Gastroesophageal sphincter (tissue), 4 donors: ENCODE measurements at regions not wholly inside any gene's neighbourhood (a gene's known extent, or its start where the extent isn't known, plus 50 kb on each side); places are given as distances from the start of the nearest gene placed in this dataset.

ENCODE experiments used
- ATAC-seq: fragments of 150-250 bp; one replicate; pipeline ENCODE4 v1.9.1; 2016; ENCODE audit warnings: mild to moderate bottlenecking, moderate library complexity
- H3K27ac ChIP-seq, 4 donors: fragments of 200-600 bp; sonication (generic) in 3 of 4; 1 replicate in 3 of 4; 2 replicates in 1 of 4; pipeline ENCODE4 v1.5.1; 2016 to 2019
- H3K27me3 ChIP-seq: fragments of 200-600 bp; sonication (generic); one replicate; pipeline ENCODE4 v1.5.1; 2019
- H3K36me3 ChIP-seq, 2 donors: fragments of 200-600 bp; sonication (generic); one replicate each; pipeline ENCODE4 v1.5.1; 2019; ENCODE audit warnings: control low read depth in 1 of 2
- H3K4me1 ChIP-seq, 3 donors: fragments of 200-600 bp; sonication (generic); 1 replicate in 2 of 3; 2 replicates in 1 of 3; pipeline ENCODE4 v1.5.1; 2016 to 2019; ENCODE audit warnings: control low read depth in 2 of 3
- H3K4me3 ChIP-seq, 2 donors: fragments of 200-600 bp; sonication (generic); one replicate each; pipeline ENCODE4 v1.5.1; 2019; ENCODE audit warnings: mild to moderate bottlenecking in 1 of 2, moderate library complexity in 1 of 2
- H3K9me3 ChIP-seq, 3 donors: fragments of 200-600 bp; sonication (generic); one replicate each; pipeline ENCODE4 v1.5.1; 2017 to 2019; ENCODE audit warnings: control low read depth in 2 of 3
- CTCF ChIP-seq, 4 experiments: fragments of 200-600 bp in 2 of 4; fragments of 450-650 bp in 2 of 4; sonication (generic) in 1 of 4; IDR thresholded peaks; one replicate each; pipeline ENCODE4 v1.5.1; 2017 to 2019; ENCODE audit warnings: antibody characterized with exemption in 4 of 4, mild to moderate bottlenecking in 2 of 4, moderate library complexity in 2 of 4
- EP300 ChIP-seq: sonication (generic); formaldehyde crosslinking; IDR thresholded peaks from one replicate; pipeline ENCODE4 v1.6.1; 2017; ENCODE audit warnings: antibody characterized with exemption, mild to moderate bottlenecking
- POLR2A ChIP-seq, 2 donors: fragments of 450-650 bp; IDR thresholded peaks; one replicate each; pipeline ENCODE4 v1.6.1; 2017; ENCODE audit warnings: antibody characterized with exemption in 2 of 2, mild to moderate bottlenecking in 2 of 2, moderate library complexity in 1 of 2
- POLR2AphosphoS5 ChIP-seq: sonication (generic); formaldehyde crosslinking; IDR thresholded peaks from one replicate; pipeline ENCODE4 v1.6.1; 2017; ENCODE audit warnings: antibody characterized with exemption
- WGBS, 2 donors: methylation state at CpG; one replicate each; pipeline ENCODE4 v1.1.5; 2018; ENCODE audit warnings: low coverage in 1 of 2; 5-methylcytosine and 5-hydroxymethylcytosine counted together
- small RNA-seq, 4 donors: library from RNA; depleted of rRNA; stranded (forward); fragments of <200 nt; gene quantifications; one replicate each; pipeline ENCODE3, GENCODE V24; 2016

GRCh38 chr6:54059683-54060082 is 51.6 kb upstream of the MLIP start:
- TF ChIP-seq POLR2AphosphoS5, result no peak
- no peak for TF ChIP-seq POLR2A (IDR thresholded peaks at IDR 0.05)
- TF ChIP-seq CTCF (IDR thresholded peaks at IDR 0.05), result no peak
- no peak for TF ChIP-seq EP300
- H3K27ac ChIP-seq, result no peak overlapping the region
- no peaks in the 10 kb centered on the region for H3K9me3 ChIP-seq
- no peak for ATAC-seq
- no peaks in the 10 kb centered on the region for H3K36me3 ChIP-seq
- no peak overlapping the region for H3K4me3 ChIP-seq
- 69 to 76% methylated on average over 2 of the region's 2 CpGs for WGBS, 2 donors
- no peaks in the 10 kb centered on the region for H3K27me3 ChIP-seq
- H3K4me1 ChIP-seq, result no peaks in the 10 kb centered on the region

GRCh38 chr6:54060286-54060685 is 51.0 kb upstream of the MLIP start:
- WGBS, 2 donors, result 73 to 87% methylated on average over 2 of the region's 2 CpGs
- no peaks in the 10 kb centered on the region for H3K27me3 ChIP-seq
- no peak overlapping the region for H3K4me3 ChIP-seq
- no peaks in the 10 kb centered on the region for H3K36me3 ChIP-seq
- no peaks in the 10 kb centered on the region for H3K4me1 ChIP-seq
- ATAC-seq, result peak; percentile 16
- H3K27ac ChIP-seq, result no peak overlapping the region
- no peaks in the 10 kb centered on the region for H3K9me3 ChIP-seq
- TF ChIP-seq EP300 (no peak), CTCF (IDR thresholded peaks at IDR 0.05) (no peak), POLR2AphosphoS5 (no peak), POLR2A (IDR thresholded peaks at IDR 0.05) (no peak)

Small RNAs in the stretch of these regions (small RNA-seq; reads per million reads assigned to genes)
- 0 reads per million in 4 donors for gene ERHP2
